Brain microvascular endothelial cell (primary cell): ENCODE measurements at regions not wholly inside any gene's neighbourhood (a gene's known extent, or its start where the extent isn't known, plus 50 kb on each side); places are given as distances from the start of the nearest gene placed in this dataset.
"Not testable (repeated sequence)": the region's sequence is repeated elsewhere in the genome, so short reads cannot be mapped to it uniquely, and the experiment has no call there.

ENCODE experiments used
- DNase-seq: peaks from one replicate; pipeline ENCODE4 v3.0.0-alpha.2; 2020
- H3K27ac ChIP-seq: fragments of 250-450 bp; sonication (Bioruptor Pico); 2 replicates; pipeline ENCODE4 v1.5.1; 2020; ENCODE audit warnings: mild to moderate bottlenecking, moderate library complexity
- H3K27me3 ChIP-seq: fragments of 250-450 bp; sonication (Bioruptor Pico); replicated peaks from 2 replicates; pipeline ENCODE4 v1.5.1; 2020; ENCODE audit warnings: mild to moderate bottlenecking
- H3K36me3 ChIP-seq: fragments of 250-450 bp; sonication (Bioruptor Pico); replicated peaks from 2 replicates; pipeline ENCODE4 v1.5.1; 2020; ENCODE audit warnings: mild to moderate bottlenecking
- H3K4me3 ChIP-seq: 2 replicates; pipeline ENCODE4 v1.5.1; 2011; ENCODE audit warnings: low read depth, mild to moderate bottlenecking, control low read depth, low read length, moderate library complexity
- in situ Hi-C: cut with HindIII; loops from 2 replicates; pipeline ENCODE4 v1.10.0; 2017; ENCODE audit warnings: low sequenced_read_pairs, low pct_ligation_motif_present
- TF ChIP-seq, protein P1 (sequence below): IDR thresholded peaks from 2 replicates; pipeline ENCODE4 v1.5.1; 2011; ENCODE audit warnings: low read depth, mild to moderate bottlenecking, moderate library complexity, low read length, control low read depth, inconsistent platforms; ENCODE audit errors: missing control alignments

DNA sequence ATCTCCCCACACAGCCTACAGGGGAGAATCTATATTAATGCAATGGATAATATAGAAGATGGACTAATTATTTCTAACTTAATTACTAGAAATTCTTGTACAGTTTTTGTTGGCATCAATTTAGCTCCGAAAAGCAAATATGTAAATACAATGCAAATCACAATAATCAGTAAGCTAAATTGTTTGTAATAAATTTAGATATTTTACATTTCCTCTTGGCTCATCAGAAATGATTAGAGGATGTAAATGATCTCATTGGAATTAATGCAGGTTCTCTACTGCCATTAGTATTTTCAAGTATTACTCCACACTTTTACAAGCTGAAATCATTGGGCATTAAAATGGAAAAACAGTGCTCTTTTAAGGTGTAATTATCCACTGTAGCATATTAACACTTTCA is 741.8 kb upstream of the MIR17HG start:
- no peaks in the 10 kb centered on the region for H3K36me3 ChIP-seq
- DNase-seq = no peak
- TF ChIP-seq, protein P1, sequence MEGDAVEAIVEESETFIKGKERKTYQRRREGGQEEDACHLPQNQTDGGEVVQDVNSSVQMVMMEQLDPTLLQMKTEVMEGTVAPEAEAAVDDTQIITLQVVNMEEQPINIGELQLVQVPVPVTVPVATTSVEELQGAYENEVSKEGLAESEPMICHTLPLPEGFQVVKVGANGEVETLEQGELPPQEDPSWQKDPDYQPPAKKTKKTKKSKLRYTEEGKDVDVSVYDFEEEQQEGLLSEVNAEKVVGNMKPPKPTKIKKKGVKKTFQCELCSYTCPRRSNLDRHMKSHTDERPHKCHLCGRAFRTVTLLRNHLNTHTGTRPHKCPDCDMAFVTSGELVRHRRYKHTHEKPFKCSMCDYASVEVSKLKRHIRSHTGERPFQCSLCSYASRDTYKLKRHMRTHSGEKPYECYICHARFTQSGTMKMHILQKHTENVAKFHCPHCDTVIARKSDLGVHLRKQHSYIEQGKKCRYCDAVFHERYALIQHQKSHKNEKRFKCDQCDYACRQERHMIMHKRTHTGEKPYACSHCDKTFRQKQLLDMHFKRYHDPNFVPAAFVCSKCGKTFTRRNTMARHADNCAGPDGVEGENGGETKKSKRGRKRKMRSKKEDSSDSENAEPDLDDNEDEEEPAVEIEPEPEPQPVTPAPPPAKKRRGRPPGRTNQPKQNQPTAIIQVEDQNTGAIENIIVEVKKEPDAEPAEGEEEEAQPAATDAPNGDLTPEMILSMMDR = no peak
- no peak overlapping the region for H3K4me3 ChIP-seq
- no peak overlapping the region for H3K27ac ChIP-seq
- in situ Hi-C loops = no loop called here
- no peaks in the 10 kb centered on the region for H3K27me3 ChIP-seq

- H3K27ac ChIP-seq, DNase-seq, H3K36me3 ChIP-seq, H3K4me3 ChIP-seq, H3K27me3 ChIP-seq, in situ Hi-C loops: not testable (repeated sequence)
Measured at GRCh38 chr13:90606921-90607320, 740.6 kb upstream of the MIR17HG start.

GRCh38 chr13:90612391-90612790 is 735.1 kb upstream of the MIR17HG start:
- in situ Hi-C loops = no loop called here
- TF ChIP-seq, protein P1 = no peak
- no peak for DNase-seq
- no peaks in the 10 kb centered on the region for H3K27me3 ChIP-seq
- H3K27ac ChIP-seq = no peak overlapping the region
- H3K36me3 ChIP-seq = no peaks in the 10 kb centered on the region
- H3K4me3 ChIP-seq = no peak overlapping the region

GRCh38 chr13:90613076-90613795 is 734.3 kb upstream of the MIR17HG start:
- H3K4me3 ChIP-seq = no peak overlapping the region
- in situ Hi-C loops = no loop called here
- H3K27me3 ChIP-seq = no peaks in the 10 kb centered on the region
- H3K27ac ChIP-seq = no peak overlapping the region
- TF ChIP-seq, protein P1 = no peak
- no peak for DNase-seq
- no peaks in the 10 kb centered on the region for H3K36me3 ChIP-seq

DNA sequence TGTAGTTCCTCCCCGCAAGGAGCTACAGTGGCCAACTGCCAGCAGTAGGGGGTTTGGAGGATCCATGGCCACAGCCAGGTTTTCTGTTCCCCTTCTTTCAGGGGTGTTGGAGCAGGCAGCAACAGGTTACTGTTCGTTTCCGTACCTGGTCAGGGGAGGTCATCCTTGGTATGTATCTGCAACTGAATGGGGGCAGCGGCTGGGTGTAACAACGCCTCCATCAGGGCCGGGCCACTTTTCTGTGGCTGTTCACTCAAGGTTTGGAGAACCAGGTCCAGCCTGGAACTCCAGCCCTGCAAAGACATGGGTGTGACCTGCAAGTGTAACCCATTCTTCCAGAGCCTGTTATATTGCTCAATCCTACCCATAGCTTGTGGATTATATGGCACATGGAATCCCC is 732.3 kb upstream of the MIR17HG start:
- H3K4me3 ChIP-seq = no peak overlapping the region
- H3K36me3 ChIP-seq = no peaks in the 10 kb centered on the region
- in situ Hi-C loops = no loop called here
- TF ChIP-seq, protein P1 = no peak
- DNase-seq = no peak
- no peak overlapping the region for H3K27ac ChIP-seq
- H3K27me3 ChIP-seq = no peaks in the 10 kb centered on the region

DNA sequence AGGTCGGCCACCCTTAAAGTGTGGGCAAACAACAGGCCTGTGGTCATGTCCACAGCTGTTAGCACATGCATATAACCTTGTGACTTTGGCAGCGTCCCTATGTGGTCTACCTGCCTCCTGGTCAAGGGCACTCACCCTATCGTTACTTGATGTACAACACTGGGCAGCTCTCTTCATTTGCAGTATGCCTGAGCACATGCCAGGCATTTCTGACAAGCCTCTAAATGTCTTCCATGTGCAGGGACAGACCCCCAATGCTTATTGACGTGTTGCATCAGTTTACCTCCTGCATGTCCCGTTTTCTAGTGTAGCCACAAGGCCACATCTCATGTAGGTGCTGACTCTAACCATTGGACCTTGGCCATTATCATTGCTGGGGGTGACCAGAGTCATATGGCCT is 731.7 kb upstream of the MIR17HG start:
- TF ChIP-seq, protein P1 = no peak
- no peak overlapping the region for H3K27ac ChIP-seq
- no peak for DNase-seq
- H3K36me3 ChIP-seq = no peaks in the 10 kb centered on the region
- no peak overlapping the region for H3K4me3 ChIP-seq
- in situ Hi-C loops = no loop called here
- H3K27me3 ChIP-seq = no peaks in the 10 kb centered on the region
